ENCODE measurements at regions not wholly inside any gene's neighbourhood (a gene's known extent, or its start where the extent isn't known, plus 50 kb on each side); places are given as distances from the start of the nearest gene placed in this dataset.
"Not testable (repeated sequence)": the region's sequence is repeated elsewhere in the genome, so short reads cannot be mapped to it uniquely, and the experiment has no call there.

DNA sequence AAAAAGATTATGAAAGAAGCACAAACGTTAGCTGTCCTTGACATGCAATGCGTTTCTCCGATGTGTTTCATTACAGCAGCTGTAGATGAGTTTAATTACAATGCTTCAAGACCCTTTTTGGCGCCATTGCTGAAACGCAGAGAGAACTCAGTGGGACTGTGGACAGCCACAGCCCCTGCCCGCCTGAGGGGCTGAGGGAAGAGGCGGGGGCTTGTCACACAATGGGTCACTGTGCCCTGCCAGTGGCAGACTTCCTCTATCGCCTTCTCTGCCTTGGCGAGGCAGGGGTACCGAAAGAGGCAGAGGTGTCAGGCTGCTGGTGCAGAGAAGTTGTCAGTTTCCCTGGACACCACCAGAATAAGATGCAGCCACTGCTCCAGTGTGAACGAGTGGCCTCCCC is 252.0 kb downstream of the NR2F2 start:
- DNase-seq (ENCODE audit: low read depth): no peak

DNA sequence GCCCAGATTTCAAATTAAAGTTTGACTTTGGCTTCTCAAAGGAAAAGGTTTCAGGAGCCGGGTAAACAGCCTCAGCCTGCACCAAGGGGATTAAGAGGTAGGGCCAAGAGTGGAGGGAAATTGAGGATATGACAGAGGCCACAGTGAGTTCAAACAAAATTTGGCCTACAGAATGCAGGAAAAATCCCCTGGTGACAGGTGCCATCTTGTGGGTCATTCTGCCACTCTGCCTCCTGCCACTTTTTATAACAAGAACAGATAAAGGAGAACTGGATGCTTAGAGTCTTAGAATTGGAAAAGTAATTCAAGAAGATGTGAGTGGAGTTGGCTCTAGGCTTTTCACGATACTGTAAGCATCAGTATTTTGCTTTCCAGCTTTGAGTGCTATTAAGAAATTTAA is 253.2 kb downstream of the NR2F2 start:
- DNase-seq (ENCODE audit: low read depth): no peak

DNA sequence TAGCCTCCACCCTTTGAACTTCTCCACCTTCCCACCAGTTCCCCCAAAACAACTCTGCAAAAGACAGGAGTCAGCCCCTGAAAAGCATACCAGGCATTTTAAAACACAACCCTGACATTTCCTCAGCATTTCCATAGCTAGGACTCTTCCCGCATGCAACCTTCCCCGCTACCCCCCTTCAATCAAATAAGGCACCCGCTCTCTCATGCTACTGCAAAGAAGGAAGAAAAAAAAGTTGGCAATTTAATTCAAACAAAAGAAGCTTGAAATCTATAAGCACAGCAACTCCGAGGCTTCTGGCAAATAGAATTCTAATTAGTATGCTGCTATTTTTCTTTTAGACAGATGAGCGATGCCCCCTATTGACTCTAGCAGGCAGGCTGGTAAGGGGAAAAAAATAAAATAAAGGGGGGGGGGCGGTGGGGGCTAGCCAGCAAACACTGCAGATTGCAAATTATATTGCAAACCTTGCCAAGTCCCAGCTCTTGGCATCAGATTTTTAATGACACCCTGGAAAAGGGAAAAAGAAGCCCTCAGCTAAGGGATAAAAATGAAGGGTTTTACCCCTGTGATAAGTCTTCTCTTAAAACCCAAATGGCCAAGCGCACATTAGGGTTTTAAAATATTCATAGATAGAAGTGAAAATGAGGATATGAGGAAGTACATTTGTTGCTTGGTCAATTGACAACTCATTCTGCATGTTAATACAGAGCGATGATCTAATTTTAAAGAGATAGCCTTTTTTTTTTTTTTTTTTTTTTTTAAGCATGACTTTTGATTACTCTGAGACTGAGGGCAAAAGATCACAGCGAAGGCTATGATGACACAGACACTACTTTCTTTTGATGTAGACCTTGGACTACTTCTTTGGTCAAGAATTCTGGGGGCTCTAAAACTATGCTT is 255.2 kb downstream of the NR2F2 start:
- no peak for DNase-seq (ENCODE audit: low read depth)

DNA sequence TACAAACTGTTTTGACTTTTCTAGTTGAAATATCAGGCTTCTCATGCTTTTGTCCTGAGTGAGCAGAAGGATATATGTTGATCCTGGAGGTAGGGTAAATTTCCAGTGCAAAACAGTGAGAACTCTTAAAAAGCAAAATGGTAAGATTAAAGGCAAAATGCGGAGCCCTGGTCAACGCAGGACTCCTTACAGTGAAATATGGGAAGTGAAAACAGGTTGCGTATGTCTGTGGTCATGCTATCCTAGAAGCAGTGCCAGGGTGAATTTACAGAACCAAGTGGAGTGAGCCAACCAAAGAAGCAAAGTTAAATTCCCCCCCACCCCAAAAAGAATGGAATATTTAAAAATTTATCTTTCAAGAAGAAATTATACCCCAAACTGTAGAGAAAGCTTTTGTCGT is 256.4 kb downstream of the NR2F2 start:
- no peak for DNase-seq (ENCODE audit: low read depth)

DNA sequence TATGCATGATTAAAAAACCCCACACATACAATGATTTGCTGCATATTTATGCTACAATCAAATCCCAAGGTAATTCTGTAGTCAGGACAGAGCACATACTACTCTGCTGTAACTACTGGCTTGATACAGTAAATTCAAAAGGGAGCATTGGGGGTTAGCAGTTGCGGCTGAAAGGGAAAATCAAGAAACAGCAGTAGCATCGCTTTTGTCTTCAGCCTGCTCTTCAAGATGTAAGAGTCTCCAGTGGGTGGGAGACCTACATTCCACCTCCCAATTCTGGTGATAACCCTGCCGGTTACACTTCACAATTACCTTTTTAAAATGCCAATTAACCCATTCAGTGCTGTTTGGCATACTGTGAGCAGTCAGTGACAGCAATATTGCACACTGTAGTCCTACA is 259.4 kb downstream of the NR2F2 start:
- no peak for DNase-seq (ENCODE audit: low read depth)

DNA sequence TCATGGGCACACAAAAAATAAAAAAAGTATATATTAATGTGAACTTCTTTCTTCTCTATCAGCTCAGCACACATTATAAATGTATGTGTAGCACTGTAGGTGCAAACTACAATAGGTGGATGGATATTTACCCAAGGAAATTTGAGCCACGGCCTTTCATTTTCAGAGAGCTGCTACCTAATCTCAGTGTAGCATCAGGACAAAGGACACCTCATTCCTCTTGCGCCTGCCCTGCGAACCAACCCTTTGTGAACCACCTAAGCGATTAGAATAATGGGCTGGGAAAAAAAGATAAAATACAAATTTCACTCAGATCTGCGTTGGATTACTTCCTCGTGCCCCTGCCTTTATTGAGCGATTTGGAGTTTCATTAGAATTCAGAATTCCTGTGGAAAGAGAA is 263.2 kb downstream of the NR2F2 start:
- DNase-seq (ENCODE audit: low read depth): no peak

DNA sequence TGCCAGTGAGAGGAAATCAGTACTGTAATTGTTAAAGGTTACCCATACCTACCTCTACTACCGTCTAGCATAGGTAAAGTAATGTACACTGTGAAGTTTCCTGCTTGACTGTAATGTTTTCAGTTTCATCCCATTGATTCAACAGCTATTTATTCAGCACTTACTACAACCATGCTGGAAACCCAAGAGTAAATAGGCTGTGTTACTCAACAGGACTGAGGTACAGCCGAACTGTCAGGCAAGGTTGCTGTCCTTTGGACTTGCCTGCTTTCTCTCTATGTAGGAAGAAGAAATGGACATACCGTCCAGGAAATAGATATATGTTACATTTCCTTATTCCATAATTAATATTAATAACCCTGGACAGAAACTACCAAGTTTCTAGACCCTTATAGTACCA is 265.5 kb downstream of the NR2F2 start:
- no peak for DNase-seq (ENCODE audit: low read depth)

DNA sequence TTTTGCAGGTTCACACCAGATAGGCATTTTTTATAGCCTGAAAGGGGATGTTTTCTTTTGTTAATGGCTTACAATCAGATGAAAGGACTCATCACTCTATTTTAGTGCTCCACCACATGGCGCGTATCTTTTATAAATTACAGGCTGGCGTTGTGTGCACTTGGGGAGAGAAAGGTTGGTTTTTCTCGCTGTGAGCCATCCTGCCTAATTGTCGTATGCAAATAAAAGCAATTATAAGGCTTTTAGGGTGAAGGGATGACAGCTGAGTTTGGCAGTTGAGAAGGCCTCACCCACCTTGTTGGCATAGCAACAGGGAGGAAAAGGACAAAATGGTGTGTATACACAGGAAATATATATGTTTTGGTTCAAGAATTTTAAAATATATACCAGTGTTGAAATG is 268.0 kb downstream of the NR2F2 start:
- DNase-seq (ENCODE audit: low read depth): no peak

DNA sequence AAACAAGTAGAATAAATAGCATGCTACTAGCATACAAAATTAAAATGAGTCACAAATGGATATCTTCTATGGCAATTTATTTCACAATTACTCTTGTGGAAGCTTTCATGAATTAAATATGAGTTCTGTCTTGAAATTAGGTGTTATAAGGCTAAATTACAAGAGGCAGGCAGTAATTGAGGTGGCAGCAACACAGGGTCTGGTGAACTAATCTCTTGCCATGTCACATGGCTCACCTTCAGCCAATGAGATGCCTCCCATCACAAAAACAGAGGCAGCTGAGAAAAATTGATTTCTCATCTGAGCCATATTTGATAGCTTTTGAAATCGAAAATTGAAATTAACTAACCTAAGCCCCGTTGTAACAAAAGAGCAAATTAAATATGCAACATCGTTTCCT is 268.8 kb downstream of the NR2F2 start:
- no peak for DNase-seq (ENCODE audit: low read depth)

DNA sequence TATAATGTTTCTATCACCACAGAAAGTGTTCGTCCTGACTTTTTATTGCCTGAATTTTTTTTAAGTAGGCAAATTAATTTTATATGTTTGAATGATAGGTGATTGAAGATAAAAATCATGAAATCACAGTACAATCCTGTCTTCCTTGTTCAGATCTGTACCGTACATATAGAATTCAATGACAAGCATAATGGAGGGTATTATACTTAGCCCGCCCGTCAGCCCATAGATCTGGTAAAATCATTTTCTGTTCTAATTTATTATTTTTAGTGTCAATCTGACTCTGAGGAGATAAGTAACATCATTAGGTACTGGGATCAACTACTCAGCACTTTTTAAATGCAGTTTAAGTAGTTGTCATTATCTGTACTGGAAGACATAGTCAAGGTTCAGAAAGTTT is 269.9 kb downstream of the NR2F2 start:
- DNase-seq (ENCODE audit: low read depth): no peak

DNA sequence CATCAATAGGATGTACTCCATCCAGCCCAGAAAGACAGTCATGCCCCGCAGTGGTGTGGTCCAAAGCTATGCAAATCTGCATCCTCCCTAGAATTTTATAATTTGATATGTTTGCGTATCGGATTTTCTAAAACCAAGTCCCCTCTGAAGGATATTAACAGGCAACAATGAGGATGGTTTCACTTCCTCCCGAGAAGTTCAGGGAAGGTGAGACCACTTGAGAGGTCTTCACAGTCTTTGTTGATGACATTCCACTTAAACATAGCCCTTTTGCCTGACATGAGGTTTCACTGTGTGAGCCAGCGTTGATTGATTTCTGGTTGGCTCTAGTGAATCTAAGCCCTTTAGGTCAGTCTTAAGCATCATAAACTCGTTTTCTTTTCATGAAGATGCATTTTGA is 276.1 kb downstream of the NR2F2 start:
- no peak for DNase-seq (ENCODE audit: low read depth)

DNA sequence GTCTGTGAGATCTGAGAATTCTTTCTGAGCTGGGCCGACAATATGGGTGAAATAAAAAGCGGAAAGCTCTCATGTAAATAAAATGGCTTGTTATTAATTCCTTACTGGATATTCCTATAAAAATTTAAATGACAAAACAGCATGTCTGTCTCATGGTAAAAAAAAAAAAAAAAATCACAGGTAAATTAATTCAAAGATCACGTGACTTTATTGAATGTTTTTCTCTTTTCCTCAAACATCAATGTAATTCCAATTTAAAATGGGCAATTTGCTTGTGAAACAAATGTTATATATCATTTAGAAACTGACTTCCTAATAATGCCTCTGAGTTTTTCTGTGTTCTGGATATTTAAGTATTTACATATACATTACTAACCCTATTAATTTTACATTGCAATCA is 280.3 kb downstream of the NR2F2 start:
- DNase-seq (ENCODE audit: low read depth): no peak

DNA sequence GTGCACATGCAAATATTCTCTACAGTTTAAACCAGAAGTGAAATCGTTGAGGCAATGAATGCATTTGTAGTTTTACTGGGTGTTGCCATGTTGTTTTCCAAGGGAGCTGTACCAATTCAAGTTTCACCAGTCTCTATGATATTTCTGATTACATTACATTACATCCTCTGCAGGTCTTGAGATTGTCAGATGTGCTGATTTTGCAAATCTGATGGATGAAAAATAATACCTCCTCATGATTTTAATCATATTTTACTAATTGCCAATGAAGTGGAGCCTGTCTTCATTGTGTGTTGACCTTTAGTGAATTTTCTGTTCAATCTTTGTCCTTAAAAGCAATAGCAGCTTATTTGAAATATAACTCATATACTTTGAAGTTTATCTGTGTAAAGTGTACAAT is 282.4 kb downstream of the NR2F2 start:
- DNase-seq (ENCODE audit: low read depth): no peak

DNA sequence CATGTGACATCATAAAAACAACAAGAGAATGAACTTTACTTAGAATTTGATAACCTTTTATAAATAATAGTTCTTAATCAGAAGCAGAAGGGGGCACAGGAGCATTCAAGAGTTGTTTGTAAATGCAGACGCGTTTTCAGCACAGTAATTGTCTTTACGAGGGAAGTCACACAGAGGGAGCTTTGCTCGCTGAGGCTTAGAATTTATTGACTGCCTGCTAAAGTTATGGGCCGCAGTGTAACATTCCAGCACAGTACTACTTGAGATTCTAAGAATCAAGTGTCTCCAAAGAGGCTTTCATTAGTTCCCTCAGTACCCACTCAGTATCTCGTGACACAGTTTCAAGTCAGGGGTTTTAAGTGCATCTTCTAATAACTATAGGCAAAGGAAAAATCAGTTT is 288.7 kb downstream of the NR2F2 start:
- no peak for DNase-seq (ENCODE audit: low read depth)

DNA sequence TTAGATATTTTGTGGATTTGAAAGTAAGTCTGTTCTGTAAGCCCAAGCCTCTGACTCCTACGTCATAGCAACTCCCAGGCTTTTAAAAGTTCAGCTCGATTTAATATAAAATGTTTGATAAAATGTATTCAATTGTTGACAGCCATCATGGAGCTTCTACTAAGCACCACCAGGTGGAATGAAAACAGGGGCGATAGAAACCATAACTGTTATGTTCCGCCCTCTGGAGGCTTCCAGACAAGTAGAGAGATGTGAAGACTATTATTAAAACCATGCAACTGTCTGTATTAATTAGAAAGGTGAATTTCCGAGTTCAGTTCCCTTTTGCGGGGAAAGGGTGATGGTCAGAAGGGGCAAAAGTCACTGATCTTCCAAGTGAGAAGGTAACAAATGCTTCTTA is 292.2 kb downstream of the NR2F2 start:
- DNase-seq (ENCODE audit: low read depth): no peak

DNA sequence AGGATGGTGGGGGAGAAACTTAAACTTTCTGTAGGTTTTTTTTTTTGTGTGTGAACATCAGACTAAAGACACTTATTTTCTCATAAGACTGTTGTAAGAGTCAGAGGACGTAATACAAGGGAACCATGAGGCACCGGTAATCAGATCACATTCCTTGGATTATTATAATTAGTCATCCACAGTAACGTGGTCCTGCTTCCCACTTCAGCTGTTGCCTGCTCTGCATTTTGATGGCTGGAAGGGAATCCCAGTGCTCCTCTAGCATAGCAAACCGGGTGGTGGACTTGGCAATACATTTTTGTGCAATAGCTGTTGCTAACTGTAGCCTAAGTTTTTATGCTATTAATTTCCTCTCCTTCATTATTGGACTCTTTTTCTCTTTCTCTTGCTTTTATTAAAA is 294.8 kb downstream of the NR2F2 start:
- DNase-seq (ENCODE audit: low read depth): no peak

DNA sequence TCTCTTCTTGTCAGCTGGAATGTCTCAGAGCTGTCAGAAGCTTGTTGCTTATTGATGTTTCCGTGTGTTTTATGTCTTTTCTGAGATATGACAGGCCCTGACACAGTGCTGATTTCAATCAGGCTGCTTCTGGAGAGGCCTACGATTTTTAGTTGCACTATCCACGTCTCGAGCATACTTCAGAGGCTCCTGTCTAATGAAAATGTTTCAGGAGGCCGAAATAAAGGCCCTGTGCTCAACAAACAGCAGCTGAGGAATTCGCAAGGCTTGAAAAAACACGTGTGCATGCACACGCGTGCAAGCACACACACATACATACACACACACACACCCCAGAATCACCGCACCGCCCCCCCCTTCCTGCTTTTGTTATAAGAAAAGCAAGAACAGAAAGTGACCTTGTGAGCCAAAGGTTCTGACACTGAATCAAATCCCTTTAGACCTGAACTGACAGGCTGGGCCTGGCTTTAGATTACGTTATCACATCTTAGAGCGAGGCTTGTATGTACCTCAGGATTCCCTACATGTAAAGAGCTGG is 296.6 kb downstream of the NR2F2 start:
- no peak for DNase-seq (ENCODE audit: low read depth)

DNA sequence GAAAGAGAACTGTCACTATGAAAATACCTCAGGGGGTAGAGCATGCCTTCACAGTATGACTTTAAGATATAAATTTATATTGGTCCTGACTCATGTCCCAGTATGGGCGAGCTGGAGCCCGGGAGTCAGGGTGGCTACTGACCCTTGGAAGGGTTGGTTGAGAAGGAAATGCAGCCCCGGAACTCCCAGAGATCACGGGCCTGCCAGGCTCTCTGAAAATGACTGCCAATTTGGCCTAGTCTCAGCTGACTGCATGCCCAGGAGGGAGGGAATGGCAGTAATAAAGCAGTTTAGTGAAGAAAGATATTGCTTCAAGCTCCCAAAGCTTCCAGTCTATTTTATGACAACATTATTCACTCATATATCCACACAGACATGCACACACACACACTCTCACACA is 299.0 kb downstream of the NR2F2 start:
- DNase-seq (ENCODE audit: low read depth): no peak

DNA sequence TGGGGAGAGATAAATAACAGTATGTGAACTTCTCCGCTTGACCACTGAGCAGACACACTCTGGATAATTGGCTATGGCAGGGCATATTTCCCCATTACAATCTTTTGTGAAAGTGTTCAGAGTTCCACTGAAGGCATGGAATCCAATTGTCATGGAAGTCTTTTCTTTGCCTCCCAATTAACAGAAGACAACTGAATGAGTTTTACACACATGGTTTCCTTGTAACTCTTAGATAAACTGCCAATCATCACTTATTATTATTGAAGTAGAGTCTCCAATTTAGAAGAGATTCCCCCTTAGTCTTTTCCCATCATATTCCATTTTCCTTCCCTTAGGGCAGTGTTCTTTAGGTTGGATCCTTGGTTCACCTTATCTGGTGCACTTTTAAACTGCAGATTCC is 308.3 kb downstream of the NR2F2 start:
- DNase-seq (ENCODE audit: low read depth): no peak

DNA sequence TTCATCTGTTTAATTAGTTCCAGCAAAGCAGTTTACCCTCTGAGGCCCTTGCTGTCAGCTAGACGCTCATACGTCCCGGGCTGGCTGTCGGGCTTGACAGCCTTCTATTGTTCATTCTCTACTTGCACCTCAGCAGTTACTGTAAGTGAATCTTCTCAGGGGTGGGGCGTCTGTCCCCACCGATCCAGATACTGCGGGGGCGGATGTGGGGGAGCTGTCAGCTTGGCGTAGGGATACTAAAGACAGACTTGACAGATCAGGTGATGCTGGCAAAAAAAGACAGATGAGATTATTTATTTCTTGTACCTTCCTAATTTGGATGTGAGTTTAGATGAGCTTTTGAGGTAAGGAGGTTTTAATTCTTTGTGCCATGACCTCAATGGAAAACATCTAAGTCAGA is 315.3 kb downstream of the NR2F2 start:
- no peak for DNase-seq (ENCODE audit: low read depth)

DNA sequence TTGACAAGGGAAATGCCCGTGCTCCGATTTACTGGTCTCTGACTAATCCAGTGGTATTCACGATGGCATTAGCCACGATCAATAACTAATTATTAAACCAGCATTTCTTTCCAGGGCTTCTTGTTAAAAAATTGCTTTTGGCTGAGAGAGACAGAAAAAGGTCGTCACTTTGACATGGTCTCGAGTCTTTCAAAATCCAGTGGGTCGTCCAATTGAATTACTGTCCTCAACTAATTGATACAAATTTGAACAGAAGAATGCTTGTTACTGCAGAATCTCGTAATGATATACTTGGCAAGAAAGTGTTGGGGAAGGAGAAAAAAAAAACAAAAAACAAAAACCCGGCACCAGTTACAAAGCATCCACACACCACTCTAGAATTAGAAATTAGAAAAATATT is 318.4 kb downstream of the NR2F2 start:
- no peak for DNase-seq (ENCODE audit: low read depth)

DNA sequence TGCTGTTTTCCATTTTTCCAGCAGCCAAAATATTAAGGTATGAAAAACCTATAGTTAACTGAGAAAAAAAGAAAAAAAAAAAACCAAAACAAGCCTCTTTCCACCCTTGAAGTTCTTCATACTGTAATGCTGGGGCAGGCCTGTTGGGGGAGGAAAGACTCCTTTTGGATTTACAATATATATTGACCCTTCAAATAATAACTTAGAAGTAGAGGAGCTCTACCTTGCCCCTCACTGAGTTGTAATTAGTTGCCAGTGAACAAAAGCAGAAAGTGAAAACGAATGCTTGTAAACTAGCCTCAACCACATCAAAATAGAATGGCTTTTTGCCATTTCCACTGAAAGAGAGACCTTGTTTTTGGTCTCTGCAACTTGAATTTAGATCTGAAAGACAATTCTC is 326.6 kb downstream of the NR2F2 start:
- DNase-seq (ENCODE audit: low read depth): no peak

DNA sequence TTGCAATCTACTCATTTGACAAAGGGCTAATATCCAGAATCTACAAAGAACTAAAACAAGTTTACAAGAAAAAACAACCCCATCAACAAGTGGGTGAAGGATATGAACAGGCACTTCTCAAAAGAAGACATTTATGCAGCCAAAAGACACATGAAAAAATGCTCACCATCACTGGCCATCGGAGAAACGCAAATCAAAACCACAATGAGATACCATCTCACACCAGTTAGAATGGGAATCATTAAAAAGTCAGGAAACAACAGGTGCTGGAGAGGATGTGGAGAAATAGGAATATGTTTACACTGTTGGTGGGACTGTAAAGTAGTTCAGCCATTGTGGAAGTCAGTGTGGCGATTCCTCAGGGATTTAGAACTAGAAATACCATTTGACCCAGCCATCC is 336.5 kb downstream of the NR2F2 start:
- not testable (repeated sequence) for DNase-seq (ENCODE audit: low read depth)

DNA sequence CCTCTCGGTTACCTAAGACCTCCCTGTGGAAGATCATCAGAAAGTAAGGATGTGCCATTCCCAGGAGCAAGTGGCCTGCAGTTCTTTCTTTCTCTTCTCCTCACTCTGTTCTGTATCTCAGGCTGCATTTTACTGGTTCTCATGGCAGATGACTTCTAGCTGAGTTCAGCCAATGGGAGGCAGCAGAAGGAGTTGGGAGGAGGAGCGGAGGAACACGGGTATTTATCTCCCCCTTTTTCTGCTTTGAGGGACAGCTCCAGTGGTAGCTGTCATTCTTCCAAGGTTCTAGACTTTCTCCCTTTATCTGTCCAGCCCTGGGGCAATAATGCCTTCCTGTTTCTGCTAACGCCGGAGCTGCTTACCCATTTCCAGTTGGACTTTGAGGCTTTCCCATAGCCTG is 339.9 kb downstream of the NR2F2 start:
- no peak for DNase-seq (ENCODE audit: low read depth)

All from activated T-cell treated with anti-CD3 and anti-CD28 coated beads for 48 hours (primary cell).